ENCODE measurements at regions not wholly inside any gene's neighbourhood (a gene's known extent, or its start where the extent isn't known, plus 50 kb on each side); places are given as distances from the start of the nearest gene placed in this dataset.

DNA sequence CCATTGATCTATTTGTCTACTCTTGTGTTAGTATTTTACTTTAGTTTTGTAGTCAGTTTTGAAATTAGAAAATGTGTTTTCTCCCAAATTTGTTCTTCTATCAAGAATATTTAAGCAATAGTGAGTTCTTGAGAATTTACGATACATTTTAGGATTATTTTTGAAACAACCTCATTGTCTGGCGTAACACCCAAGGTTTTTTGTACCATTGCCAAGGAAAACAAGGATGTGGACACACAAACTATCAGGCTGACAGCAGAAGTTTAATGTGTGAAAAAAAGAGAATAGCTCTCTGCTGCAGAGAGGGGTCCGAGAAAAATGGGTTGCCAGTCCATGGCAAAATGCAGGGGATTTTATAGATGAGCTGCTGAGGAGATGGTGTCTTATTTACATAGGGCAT is 865.1 kb upstream of the CNTN5 start:
- TF ChIP-seq MAFK (IDR thresholded peaks at IDR 0.05; ENCODE audit: partially characterized antibody) (no peak), JUN (IDR thresholded peaks at IDR 0.05) (no peak), POLR2A (IDR thresholded peaks at IDR 0.05; ENCODE audit: low read length) (no peak), RFX5 (IDR thresholded peaks at IDR 0.05) (no peak), CHD2 (IDR thresholded peaks at IDR 0.05; ENCODE audit: low read length, partially characterized antibody) (no peak), EP300 (IDR thresholded peaks at IDR 0.05) (no peak)
- TF ChIP-seq, protein P1, sequence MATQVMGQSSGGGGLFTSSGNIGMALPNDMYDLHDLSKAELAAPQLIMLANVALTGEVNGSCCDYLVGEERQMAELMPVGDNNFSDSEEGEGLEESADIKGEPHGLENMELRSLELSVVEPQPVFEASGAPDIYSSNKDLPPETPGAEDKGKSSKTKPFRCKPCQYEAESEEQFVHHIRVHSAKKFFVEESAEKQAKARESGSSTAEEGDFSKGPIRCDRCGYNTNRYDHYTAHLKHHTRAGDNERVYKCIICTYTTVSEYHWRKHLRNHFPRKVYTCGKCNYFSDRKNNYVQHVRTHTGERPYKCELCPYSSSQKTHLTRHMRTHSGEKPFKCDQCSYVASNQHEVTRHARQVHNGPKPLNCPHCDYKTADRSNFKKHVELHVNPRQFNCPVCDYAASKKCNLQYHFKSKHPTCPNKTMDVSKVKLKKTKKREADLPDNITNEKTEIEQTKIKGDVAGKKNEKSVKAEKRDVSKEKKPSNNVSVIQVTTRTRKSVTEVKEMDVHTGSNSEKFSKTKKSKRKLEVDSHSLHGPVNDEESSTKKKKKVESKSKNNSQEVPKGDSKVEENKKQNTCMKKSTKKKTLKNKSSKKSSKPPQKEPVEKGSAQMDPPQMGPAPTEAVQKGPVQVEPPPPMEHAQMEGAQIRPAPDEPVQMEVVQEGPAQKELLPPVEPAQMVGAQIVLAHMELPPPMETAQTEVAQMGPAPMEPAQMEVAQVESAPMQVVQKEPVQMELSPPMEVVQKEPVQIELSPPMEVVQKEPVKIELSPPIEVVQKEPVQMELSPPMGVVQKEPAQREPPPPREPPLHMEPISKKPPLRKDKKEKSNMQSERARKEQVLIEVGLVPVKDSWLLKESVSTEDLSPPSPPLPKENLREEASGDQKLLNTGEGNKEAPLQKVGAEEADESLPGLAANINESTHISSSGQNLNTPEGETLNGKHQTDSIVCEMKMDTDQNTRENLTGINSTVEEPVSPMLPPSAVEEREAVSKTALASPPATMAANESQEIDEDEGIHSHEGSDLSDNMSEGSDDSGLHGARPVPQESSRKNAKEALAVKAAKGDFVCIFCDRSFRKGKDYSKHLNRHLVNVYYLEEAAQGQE (IDR thresholded peaks at IDR 0.05) = no peak
- TF ChIP-seq, protein P2, sequence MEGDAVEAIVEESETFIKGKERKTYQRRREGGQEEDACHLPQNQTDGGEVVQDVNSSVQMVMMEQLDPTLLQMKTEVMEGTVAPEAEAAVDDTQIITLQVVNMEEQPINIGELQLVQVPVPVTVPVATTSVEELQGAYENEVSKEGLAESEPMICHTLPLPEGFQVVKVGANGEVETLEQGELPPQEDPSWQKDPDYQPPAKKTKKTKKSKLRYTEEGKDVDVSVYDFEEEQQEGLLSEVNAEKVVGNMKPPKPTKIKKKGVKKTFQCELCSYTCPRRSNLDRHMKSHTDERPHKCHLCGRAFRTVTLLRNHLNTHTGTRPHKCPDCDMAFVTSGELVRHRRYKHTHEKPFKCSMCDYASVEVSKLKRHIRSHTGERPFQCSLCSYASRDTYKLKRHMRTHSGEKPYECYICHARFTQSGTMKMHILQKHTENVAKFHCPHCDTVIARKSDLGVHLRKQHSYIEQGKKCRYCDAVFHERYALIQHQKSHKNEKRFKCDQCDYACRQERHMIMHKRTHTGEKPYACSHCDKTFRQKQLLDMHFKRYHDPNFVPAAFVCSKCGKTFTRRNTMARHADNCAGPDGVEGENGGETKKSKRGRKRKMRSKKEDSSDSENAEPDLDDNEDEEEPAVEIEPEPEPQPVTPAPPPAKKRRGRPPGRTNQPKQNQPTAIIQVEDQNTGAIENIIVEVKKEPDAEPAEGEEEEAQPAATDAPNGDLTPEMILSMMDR (IDR thresholded peaks at IDR 0.05) = no peak

All from A549 (cell line).